Chondrocyte (in vitro differentiated cells): ENCODE measurements at regions not wholly inside any gene's neighbourhood (a gene's known extent, or its start where the extent isn't known, plus 50 kb on each side); places are given as distances from the start of the nearest gene placed in this dataset.

Source experiments
- DNase-seq: peaks from one replicate; pipeline ENCODE4 v3.0.0; 2021; ENCODE audit warnings: mixed read lengths, low spot score
- H3K27ac Mint-ChIP-seq: one replicate; pipeline ENCODE4 v1.8.0; 2021; ENCODE audit warnings: mild to moderate bottlenecking, moderate library complexity, mixed read lengths; ENCODE audit not compliant: unreplicated experiment
- H3K27me3 Mint-ChIP-seq: 2 replicates; pipeline ENCODE4 v1.8.0; 2021; ENCODE audit warnings: low read depth, mixed read lengths
- H3K36me3 Mint-ChIP-seq: 2 replicates; pipeline ENCODE4 v1.8.0; 2021; ENCODE audit warnings: low read depth, mixed read lengths
- H3K4me1 Mint-ChIP-seq: 2 replicates; pipeline ENCODE4 v1.8.0; 2021; ENCODE audit warnings: low read depth, mild to moderate bottlenecking, mixed read lengths
- H3K4me3 Mint-ChIP-seq: one replicate; pipeline ENCODE4 v1.8.0; 2021; ENCODE audit warnings: mild to moderate bottlenecking, moderate library complexity, mixed read lengths; ENCODE audit not compliant: unreplicated experiment
- H3K9me3 Mint-ChIP-seq: 2 replicates; pipeline ENCODE4 v1.8.0; 2021; ENCODE audit warnings: low read depth, mixed read lengths
- TF ChIP-seq, protein P1 (sequence below): fragments of 200-600 bp; sonication (generic); IDR thresholded peaks from 2 replicates; pipeline ENCODE4 v1.5.0; 2021; ENCODE audit warnings: antibody characterized with exemption, mild to moderate bottlenecking, moderate library complexity

DNA sequence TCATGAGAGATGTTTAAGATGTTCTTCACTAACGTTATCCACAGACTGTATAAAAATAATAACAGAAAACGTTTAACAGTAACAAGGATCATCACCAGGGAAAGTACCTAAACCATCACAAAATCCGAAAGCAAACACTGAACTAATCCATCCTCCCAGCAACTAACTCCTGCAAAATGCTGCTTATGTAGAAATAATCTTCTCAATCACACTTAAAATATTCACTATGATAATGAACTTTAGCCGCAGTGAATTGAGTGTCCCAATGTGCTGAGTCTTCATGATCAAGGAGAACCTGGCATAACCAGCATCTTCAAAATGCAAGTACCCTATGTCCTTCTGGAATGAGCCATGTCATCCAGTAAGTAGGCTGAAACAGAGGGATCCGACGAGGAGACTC lies 166.1 kb downstream of the LTN1 start:
- TF ChIP-seq, protein P1, sequence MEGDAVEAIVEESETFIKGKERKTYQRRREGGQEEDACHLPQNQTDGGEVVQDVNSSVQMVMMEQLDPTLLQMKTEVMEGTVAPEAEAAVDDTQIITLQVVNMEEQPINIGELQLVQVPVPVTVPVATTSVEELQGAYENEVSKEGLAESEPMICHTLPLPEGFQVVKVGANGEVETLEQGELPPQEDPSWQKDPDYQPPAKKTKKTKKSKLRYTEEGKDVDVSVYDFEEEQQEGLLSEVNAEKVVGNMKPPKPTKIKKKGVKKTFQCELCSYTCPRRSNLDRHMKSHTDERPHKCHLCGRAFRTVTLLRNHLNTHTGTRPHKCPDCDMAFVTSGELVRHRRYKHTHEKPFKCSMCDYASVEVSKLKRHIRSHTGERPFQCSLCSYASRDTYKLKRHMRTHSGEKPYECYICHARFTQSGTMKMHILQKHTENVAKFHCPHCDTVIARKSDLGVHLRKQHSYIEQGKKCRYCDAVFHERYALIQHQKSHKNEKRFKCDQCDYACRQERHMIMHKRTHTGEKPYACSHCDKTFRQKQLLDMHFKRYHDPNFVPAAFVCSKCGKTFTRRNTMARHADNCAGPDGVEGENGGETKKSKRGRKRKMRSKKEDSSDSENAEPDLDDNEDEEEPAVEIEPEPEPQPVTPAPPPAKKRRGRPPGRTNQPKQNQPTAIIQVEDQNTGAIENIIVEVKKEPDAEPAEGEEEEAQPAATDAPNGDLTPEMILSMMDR = no peak
- H3K4me1 Mint-ChIP-seq = peaks cover 22% of the 10 kb centered on the region
- H3K4me3 Mint-ChIP-seq = no peak overlapping the region
- H3K27me3 Mint-ChIP-seq = peaks cover 16% of the 10 kb centered on the region
- no peak for DNase-seq
- no peak overlapping the region for H3K27ac Mint-ChIP-seq
- no peaks in the 10 kb centered on the region for H3K9me3 Mint-ChIP-seq
- H3K36me3 Mint-ChIP-seq = peaks cover 1% of the 10 kb centered on the region

DNA sequence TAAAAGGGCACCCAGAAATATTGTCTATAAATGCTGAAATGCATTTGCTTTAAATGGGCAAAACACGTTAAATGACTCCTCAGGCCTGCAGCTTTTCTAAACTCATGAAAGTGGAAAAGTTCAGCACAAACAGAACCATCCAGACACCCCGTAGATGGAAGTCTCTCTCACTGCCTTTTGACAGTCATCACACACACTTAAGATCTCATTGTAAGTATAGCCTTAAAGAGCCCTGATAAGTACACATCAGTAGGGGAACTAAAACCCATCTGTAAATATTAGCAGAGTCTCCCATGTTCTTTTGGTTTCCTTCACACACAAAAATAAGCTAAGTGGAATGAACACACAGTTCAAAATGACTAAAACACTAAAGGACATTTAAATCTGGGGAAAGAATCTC lies 166.7 kb downstream of the LTN1 start:
- DNase-seq = no peak
- Mint-ChIP-seq H3K27ac (no peak overlapping the region), H3K9me3 (no peaks in the 10 kb centered on the region), H3K4me3 (no peak overlapping the region), H3K4me1 (peaks cover 28% of the 10 kb centered on the region), H3K36me3 (peaks cover 1% of the 10 kb centered on the region), H3K27me3 (peaks cover 16% of the 10 kb centered on the region)
- TF ChIP-seq, protein P1 = no peak

DNA sequence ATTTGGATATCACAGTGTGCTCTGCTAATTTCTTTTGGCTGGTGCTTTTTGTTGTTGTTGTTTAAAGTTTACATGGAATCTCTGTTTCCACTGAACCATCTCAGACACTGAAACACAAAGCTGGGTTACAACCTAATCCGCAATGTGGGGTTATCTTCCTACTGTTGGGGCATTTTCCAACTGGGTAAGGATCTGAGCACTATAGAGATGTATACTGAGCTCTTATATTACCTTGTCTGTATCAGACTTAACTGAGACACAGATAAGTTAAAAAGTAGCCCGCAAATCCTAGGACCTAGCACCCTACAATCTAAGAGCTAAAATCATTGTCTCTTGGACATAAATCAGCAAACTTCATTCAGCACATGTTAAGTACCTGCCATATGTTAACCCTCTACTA lies 169.2 kb downstream of the LTN1 start:
- Mint-ChIP-seq H3K9me3 (no peaks in the 10 kb centered on the region), H3K4me1 (peaks cover 41% of the 10 kb centered on the region), H3K4me3 (no peak overlapping the region), H3K27ac (no peak overlapping the region), H3K27me3 (peaks cover 12% of the 10 kb centered on the region), H3K36me3 (no peaks in the 10 kb centered on the region)
- TF ChIP-seq, protein P1 = no peak
- DNase-seq = no peak

DNA sequence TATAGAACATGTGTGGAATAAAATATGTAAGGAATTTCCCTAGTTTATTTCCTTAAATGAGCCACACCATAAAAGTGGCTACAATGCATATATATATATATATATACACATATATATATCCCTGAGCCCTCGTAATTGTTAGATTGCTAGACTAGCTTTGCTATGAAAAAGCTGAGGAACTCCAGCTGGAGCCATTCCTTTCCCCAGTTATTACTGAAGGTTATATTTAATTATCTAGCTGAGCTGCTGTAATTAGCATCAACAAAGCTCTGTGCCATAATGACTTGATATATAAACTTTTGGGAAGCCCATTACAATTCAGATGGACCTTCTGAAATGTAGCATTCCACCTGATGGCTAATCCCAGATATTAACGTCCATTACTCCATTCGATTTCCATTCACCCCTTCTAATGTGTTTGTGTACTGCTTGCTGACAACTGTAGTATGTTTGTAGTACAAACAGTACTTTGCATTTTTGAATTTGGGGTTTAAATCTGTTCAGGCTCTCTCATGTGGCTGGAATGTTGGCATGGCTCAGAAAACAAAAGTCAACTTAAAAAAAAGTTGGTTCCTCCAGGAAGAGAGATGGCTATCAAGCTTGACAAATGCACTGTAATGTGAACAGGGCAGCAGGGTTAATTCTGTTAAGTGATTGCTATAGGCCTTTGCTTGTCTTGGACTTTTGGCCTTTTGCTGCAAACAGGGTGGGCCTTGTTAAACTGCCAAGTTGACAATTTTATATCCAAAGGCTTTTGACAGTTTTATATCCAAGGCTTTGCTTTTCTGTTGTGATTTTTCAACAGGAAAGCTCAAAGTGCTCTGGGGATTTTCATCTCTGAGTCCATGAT lies 170.0 kb downstream of the LTN1 start:
- no peak overlapping the region for H3K4me3 Mint-ChIP-seq
- H3K9me3 Mint-ChIP-seq = no peaks in the 10 kb centered on the region
- DNase-seq = no peak
- H3K27me3 Mint-ChIP-seq = peaks cover 10% of the 10 kb centered on the region
- H3K36me3 Mint-ChIP-seq = no peaks in the 10 kb centered on the region
- peaks cover 42% of the 10 kb centered on the region for H3K4me1 Mint-ChIP-seq
- no peak overlapping the region for H3K27ac Mint-ChIP-seq
- TF ChIP-seq, protein P1 = no peak

DNA sequence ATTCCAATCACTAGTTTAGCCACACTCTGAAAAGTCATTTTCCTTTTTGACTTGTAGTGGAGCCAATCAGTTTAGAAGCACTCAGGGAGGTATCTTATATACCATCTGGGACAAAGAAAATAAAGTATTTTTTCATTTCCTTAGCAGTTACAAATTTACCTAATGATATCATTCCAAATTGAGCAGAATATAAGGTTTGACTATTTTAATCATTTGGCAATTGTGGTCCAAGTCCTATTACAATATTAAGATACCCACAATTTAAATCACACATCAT lies 170.6 kb downstream of the LTN1 start:
- no peak for DNase-seq
- TF ChIP-seq, protein P1 = no peak
- Mint-ChIP-seq H3K4me3 (no peak overlapping the region), H3K4me1 (peaks cover 42% of the 10 kb centered on the region), H3K36me3 (no peaks in the 10 kb centered on the region), H3K27me3 (peaks cover 6% of the 10 kb centered on the region), H3K27ac (no peak overlapping the region), H3K9me3 (no peaks in the 10 kb centered on the region)
